HG03139 (cell line): ENCODE measurements at regions not wholly inside any gene's neighbourhood (a gene's known extent, or its start where the extent isn't known, plus 50 kb on each side); places are given as distances from the start of the nearest gene placed in this dataset.

Experiments used
- ATAC-seq: cut with Tn5 transposase; IDR thresholded peaks from one replicate; pipeline ENCODE4 v1.9.1; 2021; ENCODE audit not compliant: unreplicated experiment

GRCh38 chr3:24033818-24034217 is 88.7 kb downstream of the NR1D2 start:
- no peak for ATAC-seq

- no peak for ATAC-seq
Observed at GRCh38 chr3:24034464-24034863, 89.4 kb downstream of the NR1D2 start.

- ATAC-seq = no peak
Observed at GRCh38 chr3:24037971-24038370, 92.9 kb downstream of the NR1D2 start.

GRCh38 chr3:24040311-24040710 is 95.2 kb downstream of the NR1D2 start:
- ATAC-seq = no peak

- ATAC-seq = no peak
Observed at GRCh38 chr3:24042174-24043059, 97.3 kb downstream of the NR1D2 start.

DNA sequence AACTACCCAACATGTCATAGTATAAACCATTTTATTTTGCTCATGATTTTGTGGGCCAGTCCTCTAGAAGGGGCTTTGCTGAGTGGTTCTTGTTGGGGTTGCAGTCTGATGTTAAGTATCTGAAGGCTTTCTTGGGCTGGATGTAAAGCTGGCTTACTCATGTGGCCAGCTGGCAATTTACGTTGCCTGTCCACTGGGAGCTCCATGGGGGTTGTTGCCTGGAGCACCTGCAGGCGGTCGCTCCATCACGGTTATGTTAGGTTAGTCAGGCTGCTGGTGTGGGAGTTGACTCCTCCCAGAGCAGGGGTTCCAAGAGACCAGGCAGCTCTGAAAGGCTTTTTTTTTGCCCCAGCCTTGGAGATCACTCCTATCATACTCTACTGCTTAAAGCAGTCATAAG is 98.1 kb downstream of the NR1D2 start:
- no peak for ATAC-seq

DNA sequence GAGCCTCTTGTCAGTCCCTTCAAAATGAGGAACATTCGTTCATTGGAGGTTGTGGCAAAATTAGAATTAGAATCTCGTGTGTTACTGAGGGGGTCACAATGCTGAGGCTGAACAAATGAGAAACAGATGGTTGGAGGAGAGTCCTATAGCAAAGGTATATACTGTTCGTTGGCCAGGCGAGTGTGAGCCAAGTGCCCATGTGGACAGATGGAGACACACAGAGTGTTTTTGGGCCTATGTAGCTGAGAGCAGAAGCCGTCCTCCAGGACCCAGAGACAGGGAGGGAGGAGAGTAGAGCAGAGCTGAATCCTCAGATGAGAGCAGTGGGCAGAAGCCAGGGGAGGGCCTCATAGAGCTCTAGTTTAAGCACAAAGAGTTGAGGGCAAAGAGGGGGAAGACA is 98.9 kb downstream of the NR1D2 start:
- no peak for ATAC-seq

DNA sequence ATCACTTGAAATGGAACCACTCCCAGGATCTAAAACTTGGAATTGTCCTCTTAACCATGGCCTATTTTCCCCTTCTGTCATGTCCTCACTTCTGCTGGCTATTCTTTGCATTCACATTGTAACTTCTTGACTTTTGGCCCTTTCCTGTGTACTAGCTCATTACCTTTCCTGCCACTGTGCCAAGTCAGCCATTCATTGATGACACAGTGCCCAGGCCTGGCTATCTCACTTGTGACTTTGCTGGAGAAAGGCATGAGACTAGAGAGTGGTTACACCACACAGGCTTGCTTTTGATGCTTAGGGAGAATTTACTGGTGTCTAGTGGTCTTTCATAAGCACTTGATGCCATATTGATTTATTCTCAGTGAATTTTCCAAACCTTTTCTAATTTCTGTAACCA is 101.1 kb downstream of the NR1D2 start:
- ATAC-seq = no peak

- ATAC-seq = peak; percentile 14
Observed at GRCh38 chr3:24047513-24047912, 102.4 kb downstream of the NR1D2 start.

- no peak for ATAC-seq
Observed at GRCh38 chr3:24048843-24049242, 103.8 kb downstream of the NR1D2 start.

DNA sequence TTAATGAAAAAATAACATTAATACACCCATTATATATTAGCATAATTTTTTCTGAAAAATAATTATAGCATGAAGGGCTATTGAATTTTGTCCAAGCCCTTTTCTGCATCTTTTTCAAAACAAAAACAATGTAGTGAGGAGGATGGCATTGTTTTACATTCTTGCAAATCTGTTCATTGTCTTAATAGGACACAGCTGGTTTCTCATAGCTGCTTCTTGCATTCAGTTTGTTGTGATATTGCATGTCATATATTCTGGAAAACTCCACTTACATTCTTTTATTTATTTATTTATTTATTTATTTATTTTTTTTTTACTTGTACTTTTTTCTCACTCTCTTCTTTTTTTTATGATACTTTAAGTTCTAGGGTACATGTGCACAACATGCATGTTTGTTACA is 107.4 kb downstream of the NR1D2 start:
- no peak for ATAC-seq

- no peak for ATAC-seq
Observed at GRCh38 chr3:24058940-24059705, 114.0 kb downstream of the NR1D2 start.

DNA sequence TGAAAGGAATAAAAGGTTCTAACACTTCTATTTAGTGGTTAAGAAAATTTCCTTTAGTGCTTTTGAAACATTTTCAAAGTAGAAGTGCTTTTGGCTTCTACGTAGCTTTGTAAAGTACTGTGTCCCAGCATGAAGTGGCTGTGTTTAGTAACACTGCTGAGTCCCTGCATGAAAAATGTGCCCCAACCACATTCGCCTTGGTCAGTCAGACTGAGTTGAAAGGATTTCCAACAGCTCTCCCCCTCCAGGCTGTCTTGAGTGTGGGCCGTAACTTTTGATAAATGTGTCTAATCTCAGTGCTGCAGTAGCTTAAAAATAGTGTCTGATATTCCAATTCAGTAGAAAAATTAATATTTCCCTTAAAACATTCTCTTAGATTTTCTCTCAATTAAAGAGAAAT is 115.0 kb downstream of the NR1D2 start:
- no peak for ATAC-seq

DNA sequence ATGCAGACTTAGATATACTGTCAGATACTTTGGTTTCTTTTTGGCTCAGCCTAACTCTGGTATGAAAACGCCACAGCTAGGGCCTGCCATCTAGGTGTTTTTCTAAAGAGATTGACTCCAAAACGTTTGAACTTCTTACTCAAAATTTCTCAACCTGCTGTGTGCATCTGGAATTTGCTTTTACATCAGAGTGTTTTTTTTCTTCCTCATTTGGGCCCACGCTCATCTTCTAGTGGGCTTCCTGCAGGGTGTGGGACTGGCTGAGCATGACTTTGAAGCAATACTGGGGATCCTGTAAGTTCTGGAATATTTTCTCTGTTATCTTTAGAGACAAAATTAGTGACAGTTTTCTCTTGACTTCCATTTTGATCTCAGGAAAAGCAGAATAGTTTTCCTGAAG is 117.8 kb downstream of the NR1D2 start:
- no peak for ATAC-seq
